Right kidney (tissue), 1 donor: ENCODE measurements at regions not wholly inside any gene's neighbourhood (a gene's known extent, or its start where the extent isn't known, plus 50 kb on each side); places are given as distances from the start of the nearest gene placed in this dataset.
A peak's percentile ranks its signal among the peaks of the same experiment; 100 is the strongest.
"Not testable (repeated sequence)": the region's sequence is repeated elsewhere in the genome, so short reads cannot be mapped to it uniquely, and the experiment has no call there.

ENCODE experiments used
- DNase-seq: peaks from one replicate; pipeline ENCODE4 v3.0.0-alpha.2; 2016

DNA sequence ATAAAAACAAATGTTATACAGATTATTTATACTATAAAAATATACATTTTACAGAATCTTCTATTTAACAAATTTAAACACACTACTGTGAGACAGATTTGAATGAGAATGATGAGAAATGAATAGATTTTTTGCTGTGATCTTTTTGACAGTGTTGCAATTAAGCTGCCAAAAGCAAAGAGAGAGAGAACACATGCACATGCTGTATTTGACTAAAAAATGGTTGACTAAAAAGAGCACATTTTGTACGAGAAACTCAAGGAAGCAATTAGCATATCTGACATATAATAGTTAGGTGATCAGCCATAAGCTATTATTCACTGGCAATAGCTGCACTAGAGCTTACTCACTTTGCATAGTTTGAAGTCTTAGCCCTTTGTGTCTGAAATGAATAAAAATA, 115.8 kb downstream of the SYT10 start:
- DNase-seq: no peak

GRCh38 chr12:33322519-33322918, 117.1 kb downstream of the SYT10 start:
- DNase-seq: no peak

GRCh38 chr12:33317746-33318145, 121.9 kb downstream of the SYT10 start:
- DNase-seq: no peak

- DNase-seq: no peak
Observed at GRCh38 chr12:33314223-33314622, 125.4 kb downstream of the SYT10 start.

DNA sequence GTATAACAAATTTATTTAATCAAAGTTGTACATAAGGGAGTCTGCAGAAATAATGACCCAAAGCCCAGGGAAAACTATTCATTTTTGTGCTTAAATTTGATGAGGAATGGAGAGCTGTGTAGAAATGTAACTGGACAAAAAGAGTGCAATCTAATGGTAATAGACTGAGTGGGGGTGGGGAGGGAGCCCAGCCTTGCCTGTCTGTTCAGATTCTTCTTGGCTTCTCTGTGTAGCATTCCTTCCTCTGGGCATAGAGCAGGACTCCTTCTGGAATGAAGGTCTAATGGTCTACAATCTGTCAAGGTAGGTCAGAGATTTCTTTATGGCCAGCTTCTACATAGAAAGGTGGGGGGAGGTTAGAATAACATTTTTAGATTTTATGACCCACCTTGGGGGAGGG, 126.1 kb downstream of the SYT10 start:
- DNase-seq: no peak

DNA sequence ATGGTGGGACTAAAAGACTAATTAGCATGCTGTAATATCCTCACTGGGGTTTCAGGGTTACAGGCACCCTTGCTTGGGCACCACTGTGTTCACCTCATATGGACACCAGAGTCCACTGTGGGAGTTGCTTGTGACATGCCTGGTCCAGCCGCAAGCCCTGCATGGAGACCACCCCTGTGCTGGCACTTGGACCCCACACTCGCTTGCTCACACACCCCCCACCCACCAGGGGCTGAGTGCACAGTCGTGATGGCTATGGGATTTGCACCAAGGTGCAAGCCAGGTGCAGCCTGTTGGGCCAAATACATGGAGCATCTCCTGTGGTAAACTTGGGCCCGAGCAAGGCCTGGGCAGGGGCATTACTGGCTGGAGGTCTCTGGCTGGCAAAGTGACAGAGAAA, 129.1 kb downstream of the SYT10 start:
- DNase-seq: no peak

- DNase-seq: no peak
Observed at GRCh38 chr12:33304176-33304575, 135.4 kb downstream of the SYT10 start.

GRCh38 chr12:33296529-33296928, 143.1 kb downstream of the SYT10 start:
- DNase-seq: no peak

GRCh38 chr12:33290703-33291102, 148.9 kb downstream of the SYT10 start:
- no peak for DNase-seq

DNA sequence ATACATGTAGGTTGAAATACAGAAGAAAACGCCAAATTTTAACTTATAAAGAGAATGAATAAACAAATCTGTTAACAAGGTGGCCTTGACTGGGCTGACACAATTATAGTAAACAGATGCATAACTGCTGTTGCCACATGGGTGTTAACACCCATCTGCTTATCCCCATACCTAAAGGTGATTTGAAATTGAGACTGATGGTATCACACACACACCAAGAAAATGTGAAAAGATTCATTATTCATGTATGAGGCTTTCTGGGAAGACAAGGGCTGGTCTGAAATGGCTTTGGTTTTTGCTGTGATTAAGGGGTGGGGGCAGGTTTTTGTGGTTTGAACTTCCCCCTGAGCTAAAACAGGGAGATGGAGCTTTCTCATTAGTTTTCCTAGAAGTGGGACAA, 156.6 kb downstream of the SYT10 start:
- no peak for DNase-seq

GRCh38 chr12:33277376-33277775, 162.2 kb downstream of the SYT10 start:
- no peak for DNase-seq

- no peak for DNase-seq
Observed at GRCh38 chr12:33267641-33268040, 172.0 kb downstream of the SYT10 start.

GRCh38 chr12:33265900-33266299, 173.7 kb downstream of the SYT10 start:
- DNase-seq: no peak

GRCh38 chr12:33265033-33265731, 174.4 kb downstream of the SYT10 start:
- DNase-seq: no peak

DNA sequence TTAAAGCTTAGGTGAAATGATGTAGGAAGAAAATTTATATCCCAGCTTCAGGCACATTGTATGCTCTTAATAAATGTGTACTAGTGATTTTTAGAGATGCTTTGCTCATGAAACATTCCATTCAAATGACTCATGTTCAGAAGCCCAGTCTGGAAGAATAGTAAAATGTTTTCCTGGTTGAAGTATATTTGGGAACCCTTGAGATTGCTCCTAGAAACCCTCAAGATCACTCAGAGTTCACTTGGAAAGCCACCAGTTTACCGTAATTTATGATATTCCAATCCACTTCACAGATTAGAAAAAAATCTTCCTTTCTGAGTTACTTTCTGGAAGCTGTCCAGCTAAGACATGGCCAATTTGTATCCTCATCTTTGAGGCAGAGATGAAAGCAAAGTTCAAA, 186.4 kb downstream of the SYT10 start:
- peak; percentile 9 for DNase-seq

GRCh38 chr12:33251548-33251947, 188.1 kb downstream of the SYT10 start:
- DNase-seq: no peak

DNA sequence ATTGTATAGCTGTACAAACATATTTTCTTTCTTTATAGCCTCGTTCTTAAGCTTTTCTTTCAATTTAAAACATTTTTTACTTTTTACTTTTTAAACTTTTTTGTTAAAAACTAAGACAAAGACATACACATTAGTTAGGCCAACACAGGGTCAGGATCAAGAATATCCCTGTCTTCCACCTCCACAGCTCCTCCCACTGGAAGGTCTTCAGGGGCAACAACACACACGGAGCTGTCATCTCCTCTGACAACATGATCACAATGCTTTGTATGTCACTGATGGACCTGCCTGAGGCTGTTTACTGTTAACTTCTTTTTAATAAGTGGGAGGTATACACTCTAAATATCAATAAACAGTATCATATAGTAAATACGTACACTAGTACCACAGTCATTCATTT, 191.3 kb downstream of the SYT10 start:
- DNase-seq: no peak

DNA sequence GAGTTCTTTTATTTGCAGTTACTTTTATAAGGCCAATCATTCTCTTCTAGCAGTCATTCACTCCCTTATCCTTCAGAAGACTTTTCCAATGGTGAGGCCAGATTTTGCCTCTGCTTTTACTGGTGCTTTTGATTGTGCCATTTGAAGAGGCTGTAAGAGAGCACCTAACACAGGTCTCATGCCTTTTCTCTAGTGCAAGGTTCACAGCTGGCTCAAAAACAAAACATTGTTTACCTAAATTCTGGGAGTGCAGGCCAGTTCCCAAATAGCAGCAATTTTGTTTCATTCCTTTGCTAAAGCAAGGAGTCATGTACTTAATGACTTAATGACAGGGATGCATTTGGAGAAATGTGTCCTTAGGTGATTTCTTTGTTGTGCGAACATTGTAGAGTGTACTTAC, 192.0 kb downstream of the SYT10 start:
- no peak for DNase-seq

GRCh38 chr12:33245434-33245833, 194.2 kb downstream of the SYT10 start:
- peak; percentile 9 for DNase-seq

GRCh38 chr12:33226671-33227070, 212.9 kb downstream of the SYT10 start:
- no peak for DNase-seq

DNA sequence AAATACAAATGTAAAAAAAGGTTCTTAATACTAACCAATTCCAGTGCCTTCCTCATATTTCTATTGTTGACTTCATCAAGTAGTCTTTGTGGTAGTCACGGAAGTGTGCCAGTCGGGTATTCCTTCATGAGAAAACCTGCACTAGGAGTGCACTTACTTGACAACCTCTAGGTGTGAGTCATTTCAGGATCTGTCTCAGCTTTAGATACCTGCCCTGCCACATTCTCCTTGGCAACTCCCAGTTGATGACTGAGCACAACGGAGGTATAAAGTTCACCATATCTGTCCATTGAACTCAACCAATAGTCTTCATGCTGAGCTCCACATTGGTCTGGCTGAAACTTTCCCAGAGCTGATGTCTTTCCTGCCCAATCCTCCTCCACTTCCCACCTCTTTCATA, 215.7 kb downstream of the SYT10 start:
- no peak for DNase-seq

DNA sequence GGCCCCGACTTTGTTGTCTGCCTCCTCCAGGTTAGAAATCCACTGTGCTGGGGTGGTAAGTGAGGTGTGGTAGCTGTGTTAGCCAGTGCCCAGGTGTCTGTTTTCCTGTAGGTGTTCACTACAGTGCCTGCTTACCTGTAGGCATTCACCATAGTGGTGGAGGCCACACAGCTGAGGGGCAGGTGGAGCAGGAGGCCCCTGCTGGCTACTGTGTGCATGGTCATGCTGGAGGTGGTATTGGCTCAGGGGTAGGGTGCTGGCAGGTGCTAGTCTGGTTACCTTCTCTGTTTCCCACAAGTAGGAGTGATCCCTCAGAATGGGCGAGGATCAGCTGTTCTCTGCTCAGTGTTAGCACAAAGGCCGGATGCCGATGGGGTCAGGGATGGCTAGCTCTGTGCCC, 217.3 kb downstream of the SYT10 start:
- DNase-seq: no peak

GRCh38 chr12:33205981-33206380, 233.6 kb downstream of the SYT10 start:
- DNase-seq: no peak

DNA sequence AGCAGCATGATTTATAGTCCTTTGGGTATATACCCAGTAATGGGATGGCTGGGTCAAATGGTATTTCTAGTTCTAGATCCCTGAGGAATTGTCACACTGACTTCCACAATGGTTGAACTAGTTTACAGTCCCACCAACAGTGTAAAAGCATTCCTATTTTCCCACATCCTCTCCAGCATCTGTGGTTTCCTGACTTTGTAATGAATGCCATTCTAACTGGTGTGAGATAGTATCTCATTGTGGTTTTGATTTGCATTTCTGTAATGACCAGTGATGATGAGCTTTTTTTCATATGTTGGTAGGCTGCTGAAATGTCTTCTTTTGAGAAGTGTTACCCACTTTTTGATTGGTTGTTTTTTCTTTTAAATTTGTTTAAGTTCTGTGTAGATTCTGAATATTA, 245.2 kb downstream of the SYT10 start:
- not testable (repeated sequence) for DNase-seq

GRCh38 chr12:33192226-33192625, 247.4 kb downstream of the SYT10 start:
- no peak for DNase-seq
